ENCODE measurements at regions not wholly inside any gene's neighbourhood (a gene's known extent, or its start where the extent isn't known, plus 50 kb on each side); places are given as distances from the start of the nearest gene placed in this dataset.
"Not testable (repeated sequence)": the region's sequence is repeated elsewhere in the genome, so short reads cannot be mapped to it uniquely, and the experiment has no call there.

DNA sequence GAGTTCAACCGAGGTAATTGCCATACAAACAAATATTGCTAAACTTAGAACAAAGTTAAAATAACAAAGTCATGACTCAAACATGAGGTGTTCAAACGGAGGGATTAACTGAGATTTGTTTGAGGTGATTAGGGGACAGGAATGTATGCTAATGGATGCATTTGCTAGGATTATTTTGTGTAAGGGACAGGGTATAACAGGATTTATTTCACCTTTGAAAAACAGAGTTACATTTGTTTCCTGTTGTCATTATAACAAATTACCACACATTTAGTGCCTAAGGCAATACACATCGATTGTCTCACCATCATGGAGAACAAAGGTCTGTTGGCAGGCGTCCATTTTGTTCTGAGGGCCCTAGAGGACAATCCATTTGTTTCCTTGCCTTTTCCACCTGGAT lies 304.3 kb upstream of the CNTNAP5 start:
- DNase-seq, result peak; percentile 96

DNA sequence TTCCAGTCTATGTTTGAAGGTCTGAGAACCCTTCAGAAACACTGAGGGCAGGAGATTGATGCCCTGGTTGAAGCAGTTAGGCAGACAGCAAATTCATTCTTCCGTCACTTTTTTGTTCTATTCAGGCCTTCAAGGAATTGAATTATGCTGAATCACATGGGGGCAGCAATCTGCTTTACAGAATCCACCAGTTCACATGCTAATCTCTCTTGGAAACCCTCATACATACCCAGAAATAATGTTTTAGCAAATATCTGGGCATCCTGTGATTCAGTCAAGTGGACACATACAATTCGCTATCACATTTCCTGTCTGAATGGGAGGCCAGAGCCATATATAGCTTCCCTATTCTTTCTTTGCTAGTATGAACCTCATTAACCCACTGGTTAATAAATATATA lies 301.4 kb upstream of the CNTNAP5 start:
- peak; percentile 11 for DNase-seq

DNA sequence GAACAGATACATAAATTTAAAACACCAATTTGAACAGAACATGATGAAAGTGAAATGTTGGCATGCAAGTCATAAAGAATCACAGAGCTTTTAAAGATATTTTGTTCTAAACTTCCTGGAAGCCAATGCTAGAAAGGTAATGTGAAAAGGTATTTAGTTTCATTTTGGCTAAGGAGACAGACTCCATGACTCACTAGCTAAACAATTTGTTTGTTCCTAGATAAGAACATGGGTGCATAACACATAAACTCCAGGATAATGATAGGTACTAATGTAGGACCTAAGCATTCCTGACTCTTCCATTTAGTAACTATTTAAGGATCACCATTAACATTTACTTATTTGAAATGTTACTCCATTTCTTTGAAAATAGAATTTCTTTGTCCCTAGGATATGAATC lies 292.5 kb upstream of the CNTNAP5 start:
- DNase-seq, result no peak

DNA sequence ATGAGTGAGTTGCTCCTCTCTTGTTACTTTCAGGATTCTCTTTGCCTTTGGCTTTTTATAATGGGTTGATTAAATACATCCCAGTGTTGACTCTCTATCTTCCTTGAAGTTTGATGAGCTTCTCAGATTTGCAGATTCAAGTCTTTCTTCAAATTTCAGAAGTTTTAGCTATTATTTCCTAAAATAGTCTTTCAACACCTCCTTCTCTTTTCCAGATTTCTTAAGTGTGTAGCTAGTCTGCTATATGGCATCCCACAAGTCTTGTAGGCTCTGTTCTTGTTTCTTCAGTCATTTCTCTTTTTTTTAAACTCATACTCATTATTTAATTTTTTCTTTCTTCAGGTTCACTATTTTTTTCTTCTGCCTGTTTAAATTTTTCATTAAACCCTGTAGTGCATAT lies 287.7 kb upstream of the CNTNAP5 start:
- no peak for DNase-seq

DNA sequence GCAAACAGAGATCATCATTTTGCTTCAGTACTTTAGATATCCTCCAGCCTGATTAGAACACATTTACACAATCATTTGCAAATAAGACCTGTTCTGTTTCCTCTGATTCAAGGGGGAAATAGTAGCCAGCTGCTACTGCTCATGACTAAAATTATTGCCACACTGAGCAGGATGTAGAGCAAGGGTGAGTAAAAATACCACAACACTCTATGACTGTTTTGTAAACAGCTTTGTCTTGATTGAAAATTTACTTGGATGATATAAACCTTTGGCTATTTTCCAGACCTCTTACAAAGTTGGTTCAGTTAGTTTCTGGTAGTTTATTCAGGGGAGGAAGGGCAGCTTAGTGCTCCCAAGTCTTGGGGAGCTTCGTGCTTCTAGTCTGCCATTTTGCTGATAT lies 286.4 kb upstream of the CNTNAP5 start:
- no peak for DNase-seq

DNA sequence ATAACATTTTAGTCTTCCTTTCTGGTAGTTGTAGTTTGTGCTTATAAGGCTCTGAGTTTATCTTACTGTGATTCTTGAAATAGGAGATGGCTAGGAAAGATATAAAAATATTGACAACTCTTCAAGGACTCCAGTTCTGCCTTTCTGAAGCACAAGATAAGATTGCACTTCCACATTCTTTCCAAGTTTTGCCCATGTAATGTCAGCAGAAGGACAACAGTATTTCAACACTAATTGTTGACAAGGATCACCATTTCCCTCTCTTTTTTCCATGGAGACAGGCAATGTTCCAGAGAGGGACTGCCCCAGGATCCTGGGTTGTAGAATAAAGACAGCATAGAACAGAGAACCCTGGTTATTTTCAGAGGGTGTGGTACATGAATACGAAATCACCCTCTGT lies 279.1 kb upstream of the CNTNAP5 start:
- DNase-seq, result no peak

DNA sequence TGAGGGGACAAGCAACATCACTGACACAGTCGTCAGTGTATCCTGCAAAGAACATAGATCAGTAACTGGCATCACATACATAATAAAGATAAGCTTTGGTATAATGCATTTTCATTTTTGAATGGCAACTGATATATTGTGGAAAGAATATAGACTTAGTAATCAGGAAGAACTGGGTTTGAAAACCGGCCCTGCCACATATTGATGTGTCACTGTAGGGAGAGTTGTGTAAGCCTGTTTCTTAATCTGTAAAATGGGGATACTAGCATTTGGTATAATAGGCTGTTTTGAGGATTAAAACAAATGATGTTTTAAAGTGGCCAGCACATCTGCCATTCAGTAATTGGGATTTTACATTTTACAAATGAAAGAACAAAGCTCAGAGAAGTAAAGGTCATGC lies 277.8 kb upstream of the CNTNAP5 start:
- peak; percentile 89 for DNase-seq

DNA sequence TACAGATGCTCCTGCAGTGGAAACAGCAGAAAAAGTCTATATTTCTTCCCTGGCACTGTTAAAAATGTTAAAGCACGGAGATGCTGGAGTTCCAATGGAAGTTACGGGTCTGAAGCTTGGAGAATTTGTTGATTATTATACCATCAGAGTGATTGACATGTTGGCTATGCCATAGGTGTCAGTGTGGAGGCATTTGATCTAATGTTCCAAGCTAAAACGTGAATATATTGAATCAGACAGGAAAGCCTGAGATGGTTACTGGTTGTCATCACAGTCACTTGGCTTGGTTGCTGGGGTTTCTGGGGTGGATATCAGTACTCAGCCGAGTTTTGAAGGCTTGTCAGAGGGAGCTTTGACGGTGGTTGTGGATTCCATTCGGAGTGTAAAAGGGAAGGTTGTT lies 262.9 kb upstream of the CNTNAP5 start:
- no peak for DNase-seq

DNA sequence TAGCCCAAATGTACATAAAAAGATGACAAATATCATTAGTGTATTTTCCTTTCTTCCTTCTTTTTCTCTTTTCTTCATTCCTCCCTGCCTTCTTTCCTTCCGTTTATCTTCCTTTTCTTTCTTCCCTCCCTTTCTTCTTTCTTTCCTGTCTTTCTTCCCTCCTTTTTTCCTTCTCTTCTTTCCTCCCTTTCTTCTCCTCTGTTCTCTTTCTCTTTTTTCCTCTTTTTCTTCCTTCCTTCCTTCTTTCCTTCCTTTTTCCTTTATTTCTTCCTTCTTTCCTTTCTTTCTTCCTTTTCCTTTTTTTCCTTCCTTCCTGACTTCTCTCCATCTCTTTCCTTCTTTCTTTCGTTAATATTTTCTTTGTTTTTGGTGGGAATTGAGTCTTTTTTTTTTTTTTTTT lies 256.9 kb upstream of the CNTNAP5 start:
- no peak for DNase-seq

DNA sequence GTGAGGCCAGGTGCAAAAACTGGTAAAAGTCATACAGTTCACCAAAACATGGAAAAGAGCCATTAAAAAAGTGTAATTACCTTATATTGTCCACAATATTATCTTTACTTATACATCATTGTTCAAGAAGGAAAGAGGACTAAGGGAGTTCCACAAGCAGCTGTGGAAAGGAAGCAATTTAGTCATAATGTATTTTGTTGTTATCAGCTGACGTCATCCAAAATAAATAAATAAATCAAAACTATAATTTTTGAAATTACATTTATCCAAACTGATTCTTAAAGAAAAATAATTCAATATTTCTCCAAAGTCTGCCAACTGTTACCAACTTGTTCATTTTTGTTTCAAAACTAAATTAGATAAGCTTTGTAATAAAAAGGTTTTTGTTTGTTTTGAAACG lies 256.1 kb upstream of the CNTNAP5 start:
- no peak for DNase-seq

DNA sequence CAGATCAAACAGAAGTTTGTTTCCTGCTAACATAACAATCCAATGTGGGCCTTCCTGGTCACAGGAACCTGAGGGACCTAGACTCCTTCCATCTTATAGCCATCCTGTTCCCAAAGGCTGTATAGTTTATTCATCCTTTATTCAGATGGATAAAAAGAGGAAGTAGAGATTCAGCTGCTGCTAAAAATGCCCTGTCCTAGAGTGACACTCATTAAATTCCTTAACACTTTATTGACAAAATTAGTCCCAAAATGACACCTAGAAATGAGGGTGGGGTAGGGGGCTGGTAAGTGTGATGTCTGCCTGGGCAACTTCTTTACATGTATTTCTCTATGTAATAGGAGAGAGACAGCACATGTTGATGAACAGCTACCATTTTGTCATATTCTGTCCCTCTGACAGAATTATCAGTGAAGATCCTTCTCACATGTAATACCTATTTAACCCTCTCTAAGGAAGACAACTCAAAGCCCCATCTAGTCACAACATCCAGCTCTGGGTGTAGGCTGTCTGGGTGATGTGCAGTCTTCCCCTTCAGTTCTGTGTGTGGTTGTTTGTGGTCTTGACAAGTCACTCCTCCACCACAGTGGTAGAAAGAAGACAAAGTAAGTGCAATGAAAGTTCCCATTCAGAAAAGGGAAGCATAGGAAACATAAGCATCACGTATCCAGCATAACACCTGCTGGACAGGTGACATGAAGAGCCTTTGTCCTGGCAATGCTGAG lies 253.9 kb upstream of the CNTNAP5 start:
- no peak for DNase-seq

DNA sequence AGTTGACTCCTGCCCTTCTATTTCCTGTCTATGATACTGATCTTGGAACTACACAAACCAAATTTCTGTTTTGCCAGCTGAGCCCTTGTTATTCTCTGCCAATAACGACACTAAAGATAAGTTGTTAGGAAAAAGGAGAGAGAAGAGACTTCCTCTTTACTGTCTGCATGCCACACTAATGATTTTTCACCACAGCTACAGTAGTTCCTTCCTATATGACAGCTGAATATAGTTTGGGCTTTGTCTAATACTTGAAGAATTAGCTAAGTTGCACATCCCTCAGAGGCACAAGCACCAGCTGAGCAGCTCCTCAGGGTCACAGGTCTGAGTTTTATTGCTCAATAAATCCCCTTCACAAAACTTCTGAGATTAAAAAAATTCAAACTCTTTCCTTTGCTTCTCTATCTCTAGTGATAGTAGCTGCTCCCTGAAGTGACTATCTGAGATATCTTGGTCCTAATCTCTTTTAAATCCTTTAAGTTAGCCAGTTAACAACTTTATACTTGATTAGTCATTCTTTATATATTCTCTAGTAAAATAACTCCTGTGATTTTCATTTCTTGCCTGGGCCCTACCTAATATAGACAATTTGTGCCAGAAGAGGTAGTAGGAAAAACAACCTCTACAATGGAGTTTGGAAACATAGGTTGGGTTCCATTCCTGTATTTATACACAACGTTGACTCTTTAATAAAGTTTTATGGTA lies 253.0 kb upstream of the CNTNAP5 start:
- DNase-seq, result no peak

DNA sequence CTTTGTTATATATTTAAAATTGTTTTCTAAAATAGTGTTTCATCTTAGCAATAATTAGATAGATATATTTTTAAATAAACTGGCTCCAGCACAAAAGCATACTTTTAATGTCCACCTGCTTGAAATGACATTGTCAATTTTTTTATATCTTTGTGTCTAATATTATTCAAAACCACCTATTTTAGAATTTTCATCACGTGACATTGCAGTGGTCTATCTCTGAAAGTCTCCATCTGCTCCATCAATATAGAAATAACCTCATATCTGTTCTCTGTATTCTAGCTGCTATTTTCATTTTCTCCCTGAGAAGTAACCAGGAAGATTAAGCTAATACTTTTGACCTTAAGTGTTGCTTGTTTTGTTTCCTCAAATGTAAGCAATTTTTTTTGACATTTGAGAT lies 248.0 kb upstream of the CNTNAP5 start:
- DNase-seq, result no peak

DNA sequence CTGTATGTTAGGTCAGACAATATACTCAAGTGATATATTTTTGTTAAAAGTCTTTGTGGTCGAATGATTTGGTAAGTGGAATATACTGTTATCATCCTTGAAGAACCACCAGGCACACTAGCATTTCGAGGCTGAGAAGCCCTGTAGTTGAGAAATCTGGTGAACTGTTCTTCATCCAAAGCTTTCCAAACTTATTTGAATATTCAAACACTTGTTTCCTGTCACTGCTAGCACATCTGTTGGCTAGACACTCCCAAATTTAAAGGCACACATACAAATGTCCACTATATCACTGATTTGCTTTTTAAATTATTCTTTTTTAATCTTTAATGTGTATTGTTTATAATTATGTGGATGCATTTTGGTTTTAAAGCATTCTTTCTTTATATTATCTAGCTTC lies 241.9 kb upstream of the CNTNAP5 start:
- DNase-seq, result no peak

DNA sequence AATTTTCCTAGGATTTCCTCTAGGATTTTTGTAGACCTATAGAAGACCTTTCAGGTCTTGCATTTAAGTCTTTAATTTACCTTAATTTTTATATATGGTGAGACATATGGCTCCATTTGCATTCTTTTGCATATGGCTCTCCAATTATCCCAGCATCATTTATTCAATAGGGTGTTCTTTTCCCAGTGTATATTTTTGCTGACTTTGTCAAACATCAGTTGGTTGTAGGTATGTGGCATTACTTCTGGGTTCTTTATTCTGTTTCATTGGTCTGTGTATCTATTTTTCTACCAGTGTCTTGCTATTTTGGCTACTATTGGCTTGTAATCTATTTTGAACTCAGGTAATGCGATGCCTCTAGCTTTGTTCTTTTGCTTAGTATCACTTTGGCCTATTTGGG lies 239.8 kb upstream of the CNTNAP5 start:
- DNase-seq, result no peak

DNA sequence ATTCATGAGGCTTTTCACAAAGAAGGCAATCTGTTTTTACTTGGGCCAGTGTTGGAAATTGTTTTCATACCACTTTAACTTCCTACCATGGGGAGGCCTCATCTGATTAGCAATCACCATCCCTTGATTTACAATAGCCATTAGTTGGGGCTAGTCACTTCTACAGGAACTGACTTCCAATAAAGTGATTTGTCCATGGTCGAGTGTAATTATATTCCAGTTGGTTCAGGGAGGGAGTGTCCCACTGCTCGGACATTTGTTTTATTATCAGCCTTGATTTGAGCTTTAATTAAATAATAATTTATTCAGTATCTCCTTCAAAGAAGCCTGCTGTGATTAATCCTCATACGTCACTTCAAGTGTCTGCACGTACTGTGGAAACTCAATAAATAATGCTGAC lies 233.9 kb upstream of the CNTNAP5 start:
- no peak for DNase-seq

DNA sequence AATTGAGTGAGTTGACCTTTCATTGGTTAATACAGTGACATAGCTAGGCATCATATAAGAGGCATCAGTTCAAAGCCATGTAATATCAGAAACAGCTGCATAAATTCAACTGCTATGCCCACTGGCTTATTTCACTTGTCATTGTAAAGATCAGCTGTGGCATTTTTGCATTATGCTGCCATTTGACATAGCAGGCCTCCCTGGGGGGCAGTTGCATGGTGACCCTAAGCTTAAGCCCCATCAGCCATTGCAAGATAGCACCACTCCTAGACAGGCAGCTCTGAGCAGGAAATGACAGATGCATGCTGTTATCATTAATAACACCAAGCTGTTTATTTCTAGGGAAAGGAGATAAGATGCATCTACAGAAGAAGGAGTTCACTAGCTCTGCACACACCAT lies 233.4 kb upstream of the CNTNAP5 start:
- DNase-seq, result peak; percentile 37

DNA sequence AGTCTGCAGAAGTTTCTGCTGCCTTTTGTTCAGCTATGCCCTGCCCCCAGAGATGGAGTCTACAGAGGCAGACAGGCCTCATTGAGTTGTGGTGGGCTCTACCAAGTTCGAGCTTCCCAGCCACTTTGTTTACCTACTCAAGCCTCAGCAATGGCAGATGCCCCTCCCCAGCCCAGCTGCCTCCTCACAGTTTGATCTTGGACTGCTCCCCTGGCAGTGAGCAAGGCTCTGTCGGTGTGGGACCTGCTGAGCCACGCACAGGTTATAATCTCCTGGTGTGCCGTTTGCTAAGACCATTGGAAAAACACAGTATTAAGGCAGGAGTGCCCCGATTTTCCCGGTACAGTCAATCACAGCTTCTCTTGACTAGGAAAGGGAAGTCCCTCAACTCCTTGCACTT lies 221.0 kb upstream of the CNTNAP5 start:
- DNase-seq, result not testable (repeated sequence)

DNA sequence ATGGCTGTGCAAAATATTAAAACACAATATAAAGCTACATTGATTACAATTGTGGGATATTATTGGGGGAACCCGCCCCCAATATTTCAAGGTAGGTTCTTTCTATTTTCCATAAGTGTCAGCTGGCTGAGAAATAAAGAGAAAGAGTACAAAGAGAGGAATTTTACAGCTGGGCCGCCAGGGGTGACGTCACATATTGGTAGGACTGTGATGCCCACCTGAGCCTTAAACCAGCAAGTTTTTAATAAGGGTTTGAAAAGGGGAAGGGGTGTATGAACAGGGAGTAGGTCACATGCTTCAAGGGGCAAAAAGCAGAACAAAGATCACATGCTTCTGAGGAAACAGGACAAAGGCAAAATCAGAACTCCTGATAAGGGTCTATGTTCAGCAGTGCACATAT lies 219.3 kb upstream of the CNTNAP5 start:
- DNase-seq, result not testable (repeated sequence)

DNA sequence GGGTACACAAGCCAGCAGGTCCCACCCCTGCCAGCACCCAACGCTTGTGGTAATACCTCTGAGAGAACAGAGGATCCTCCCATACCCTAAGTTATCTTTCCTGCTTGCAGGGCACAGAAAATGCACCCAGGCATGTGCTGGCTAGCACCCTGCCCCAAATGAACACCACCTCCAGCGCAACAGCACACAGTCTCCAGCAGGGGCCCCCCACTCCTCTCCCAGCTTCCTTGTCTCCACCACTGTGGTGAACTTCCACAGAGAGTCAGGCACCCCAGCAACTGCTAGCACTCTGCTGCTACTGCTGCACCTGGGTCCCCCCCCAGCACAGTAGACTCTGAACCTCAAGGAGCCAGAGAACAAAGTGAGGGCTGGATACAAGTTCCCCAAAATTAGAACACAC lies 216.8 kb upstream of the CNTNAP5 start:
- DNase-seq, result peak; percentile 4

DNA sequence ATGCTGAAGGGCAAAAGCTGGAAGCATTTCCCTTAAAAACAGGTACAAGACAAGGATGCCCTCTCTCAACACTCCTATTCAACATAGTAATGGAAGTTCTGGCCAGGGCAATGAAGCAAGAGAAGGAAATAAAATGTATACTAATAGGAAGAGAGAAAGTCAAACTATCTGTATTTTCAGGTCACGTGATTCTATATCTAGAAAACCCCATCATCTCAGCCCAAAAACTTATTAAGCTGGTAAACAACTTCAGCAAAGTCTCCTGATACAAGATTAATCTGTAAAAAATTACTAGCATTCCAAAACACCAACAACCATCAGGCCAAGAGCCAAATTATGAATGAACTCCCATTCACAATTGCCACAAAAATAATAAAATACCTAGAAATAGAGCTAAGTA lies 213.2 kb upstream of the CNTNAP5 start:
- DNase-seq, result no peak

DNA sequence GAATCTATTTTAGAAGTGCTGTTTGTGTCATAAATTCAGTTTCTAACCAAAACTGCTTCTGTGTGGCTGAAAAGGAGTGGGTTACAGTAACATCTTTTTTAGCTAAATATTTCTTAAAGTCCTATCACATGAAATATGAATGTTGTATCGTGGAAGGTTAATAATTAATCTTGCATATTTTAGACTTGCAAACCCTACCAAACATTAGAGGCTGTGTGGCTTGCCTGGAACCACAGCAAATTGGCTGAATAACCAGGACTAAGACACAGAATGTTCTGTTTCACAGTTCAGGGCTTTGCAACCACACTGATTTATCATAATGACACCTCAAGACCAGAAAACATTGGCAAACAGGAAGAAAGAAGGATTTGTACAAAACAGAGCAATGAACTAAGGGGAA lies 208.9 kb upstream of the CNTNAP5 start:
- DNase-seq, result no peak

DNA sequence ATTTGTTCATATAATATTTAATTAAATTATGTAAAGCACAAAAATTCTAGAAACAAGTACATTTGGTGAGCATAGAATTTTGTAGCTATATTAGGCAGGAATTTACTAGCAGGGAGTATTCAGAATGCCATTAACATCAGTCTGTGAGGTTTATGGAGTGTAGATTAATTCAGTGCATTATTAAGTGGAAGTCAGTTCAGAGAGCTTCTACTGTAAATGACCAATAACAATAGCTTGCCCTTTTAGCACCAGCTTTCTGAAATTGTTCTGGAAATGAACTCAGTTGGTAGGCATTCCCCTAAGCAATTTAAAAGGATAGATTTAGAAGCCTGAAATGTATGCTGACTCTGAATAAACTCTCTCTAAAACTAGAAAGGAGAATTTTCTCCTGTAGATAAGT lies 208.2 kb upstream of the CNTNAP5 start:
- no peak for DNase-seq

DNA sequence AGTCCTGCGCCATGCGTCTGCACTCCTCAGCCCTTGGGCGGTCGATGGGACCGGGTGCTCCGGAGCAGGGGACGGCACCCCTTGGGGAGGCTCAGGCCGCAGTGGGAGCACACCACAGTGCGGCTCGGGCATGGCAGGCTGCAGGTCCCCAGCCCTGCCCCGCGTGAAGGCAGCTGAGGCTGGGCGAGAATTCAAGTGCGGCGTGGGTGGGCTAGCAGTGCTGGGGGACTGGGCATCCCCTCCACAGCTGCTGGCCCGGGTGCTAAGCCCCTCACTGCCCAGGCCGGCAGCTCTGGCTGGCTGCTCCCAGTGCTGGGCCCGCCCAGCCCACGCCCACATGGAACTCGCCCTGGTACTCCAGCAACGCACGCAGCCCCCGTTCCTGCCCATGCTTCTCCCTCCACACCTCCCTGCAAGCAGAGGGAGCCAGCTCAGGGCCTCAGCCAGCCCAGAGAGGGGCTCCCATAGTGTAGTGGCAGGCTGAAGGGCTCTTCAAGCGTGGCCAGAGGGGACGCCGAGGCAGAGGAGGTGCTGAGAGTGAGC lies 198.3 kb upstream of the CNTNAP5 start:
- no peak for DNase-seq

DNA sequence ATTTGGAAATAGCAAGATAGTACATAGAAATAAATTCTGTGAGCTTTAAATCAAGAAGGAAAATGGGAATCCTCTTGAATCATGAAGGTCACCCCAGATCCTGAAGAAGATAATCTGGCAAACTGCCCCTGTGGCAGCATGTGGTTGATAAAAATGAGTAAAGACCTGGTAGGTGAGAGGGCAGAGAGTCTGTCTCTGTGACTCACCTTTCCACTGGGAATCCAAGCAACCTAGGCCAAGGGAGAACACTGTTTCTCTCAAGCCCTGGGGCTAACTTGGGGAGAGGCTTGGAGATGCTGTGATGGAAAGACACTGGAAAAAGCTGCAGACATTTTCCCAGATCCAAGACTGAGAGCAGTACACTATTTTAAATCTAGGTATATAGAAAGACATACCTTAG lies 185.8 kb upstream of the CNTNAP5 start:
- no peak for DNase-seq

Measured in NCI-H82 (cell line).